ENCODE measurements at regions not wholly inside any gene's neighbourhood (a gene's known extent, or its start where the extent isn't known, plus 50 kb on each side); places are given as distances from the start of the nearest gene placed in this dataset.

GRCh38 chr11:23543651-23544222 lies 683.5 kb upstream of the CCDC179 start:
- TF ChIP-seq RARB (CRISPR knock-in tag; IDR thresholded peaks at IDR 0.05) (no peak), BACH2 (CRISPR knock-in tag; IDR thresholded peaks at IDR 0.05; ENCODE audit: borderline replicate concordance) (no peak), ZFP3 (CRISPR knock-in tag; IDR thresholded peaks at IDR 0.05) (no peak), SNAI2 (CRISPR knock-in tag; IDR thresholded peaks at IDR 0.05) (no peak), POU6F1 (CRISPR knock-in tag; IDR thresholded peaks at IDR 0.05; ENCODE audit: borderline replicate concordance, low read depth) (no peak)
- TF ChIP-seq, protein P1, sequence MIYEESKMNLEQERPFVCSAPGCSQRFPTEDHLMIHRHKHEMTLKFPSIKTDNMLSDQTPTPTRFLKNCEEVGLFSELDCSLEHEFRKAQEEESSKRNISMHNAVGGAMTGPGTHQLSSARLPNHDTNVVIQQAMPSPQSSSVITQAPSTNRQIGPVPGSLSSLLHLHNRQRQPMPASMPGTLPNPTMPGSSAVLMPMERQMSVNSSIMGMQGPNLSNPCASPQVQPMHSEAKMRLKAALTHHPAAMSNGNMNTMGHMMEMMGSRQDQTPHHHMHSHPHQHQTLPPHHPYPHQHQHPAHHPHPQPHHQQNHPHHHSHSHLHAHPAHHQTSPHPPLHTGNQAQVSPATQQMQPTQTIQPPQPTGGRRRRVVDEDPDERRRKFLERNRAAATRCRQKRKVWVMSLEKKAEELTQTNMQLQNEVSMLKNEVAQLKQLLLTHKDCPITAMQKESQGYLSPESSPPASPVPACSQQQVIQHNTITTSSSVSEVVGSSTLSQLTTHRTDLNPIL (CRISPR knock-in tag; IDR thresholded peaks at IDR 0.05; ENCODE audit: low read depth), result no peak
